Keratinocyte (primary cell): ENCODE measurements at regions not wholly inside any gene's neighbourhood (a gene's known extent, or its start where the extent isn't known, plus 50 kb on each side); places are given as distances from the start of the nearest gene placed in this dataset.
"Not testable (repeated sequence)": the region's sequence is repeated elsewhere in the genome, so short reads cannot be mapped to it uniquely, and the experiment has no call there.

Experiments used
- EZH2 ChIP-seq: IDR thresholded peaks from one replicate; pipeline ENCODE4 v1.6.1; 2012; ENCODE audit warnings: inconsistent platforms, mild to moderate bottlenecking, low read length, moderate library complexity
- TF ChIP-seq, protein P1 (sequence below), 3 experiments: IDR thresholded peaks in 1 of 3; conservative IDR thresholded peaks in 1 of 3; optimal IDR thresholded peaks in 1 of 3; 2 replicates in 2 of 3; 3 replicates in 1 of 3; pipeline versions ENCODE3 to v1.5.1; 2011; ENCODE audit warnings: low read length in 3 of 3, mild to moderate bottlenecking in 3 of 3, moderate library complexity in 2 of 3, control low read depth in 1 of 3, inconsistent platforms in 1 of 3; ENCODE audit not compliant: insufficient read depth in 2 of 3; ENCODE audit errors: extremely low read depth in 1 of 3

DNA sequence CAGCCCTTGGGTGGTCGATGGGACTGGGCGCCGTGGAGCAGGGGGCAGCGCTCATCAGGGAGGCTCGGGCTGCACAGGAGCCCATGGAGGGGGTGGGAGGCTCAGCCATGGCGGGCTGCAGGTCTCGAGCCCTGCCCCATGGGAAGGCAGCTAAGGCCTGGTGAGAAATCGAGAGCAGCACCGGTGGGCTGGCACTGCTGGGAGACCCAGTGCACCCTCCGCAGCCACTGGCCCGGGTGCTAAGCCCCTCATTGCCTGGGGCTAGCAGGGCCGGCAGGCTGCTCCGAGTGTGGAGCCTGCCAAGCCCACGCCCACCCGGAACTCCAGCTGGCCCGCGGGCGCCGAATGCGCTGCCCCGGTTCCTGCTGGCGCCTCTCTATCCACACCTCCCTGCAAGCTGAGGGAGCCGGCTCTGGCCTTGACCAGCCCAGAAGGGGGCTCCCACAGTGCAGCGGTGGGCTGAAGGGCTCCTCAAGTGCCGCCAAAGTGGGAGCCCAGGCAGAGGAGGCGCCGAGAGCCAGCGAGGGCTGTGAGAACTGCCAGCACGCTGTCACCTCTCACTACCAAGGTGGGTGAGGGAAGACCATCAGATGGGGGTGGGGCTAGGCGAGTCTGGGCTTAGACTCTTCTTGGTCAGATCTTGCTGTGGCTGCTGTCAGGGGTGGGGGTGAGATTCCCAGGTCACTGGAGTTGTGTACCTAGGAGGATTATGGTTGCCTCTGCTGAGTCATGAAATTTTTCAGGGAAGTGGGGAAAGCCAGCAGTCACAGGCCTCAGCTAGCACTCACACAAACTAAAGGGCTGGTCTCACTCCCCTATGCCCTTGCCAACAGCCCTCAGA lies 87.0 kb upstream of the NDST4 start:
- TF ChIP-seq, protein P1, sequence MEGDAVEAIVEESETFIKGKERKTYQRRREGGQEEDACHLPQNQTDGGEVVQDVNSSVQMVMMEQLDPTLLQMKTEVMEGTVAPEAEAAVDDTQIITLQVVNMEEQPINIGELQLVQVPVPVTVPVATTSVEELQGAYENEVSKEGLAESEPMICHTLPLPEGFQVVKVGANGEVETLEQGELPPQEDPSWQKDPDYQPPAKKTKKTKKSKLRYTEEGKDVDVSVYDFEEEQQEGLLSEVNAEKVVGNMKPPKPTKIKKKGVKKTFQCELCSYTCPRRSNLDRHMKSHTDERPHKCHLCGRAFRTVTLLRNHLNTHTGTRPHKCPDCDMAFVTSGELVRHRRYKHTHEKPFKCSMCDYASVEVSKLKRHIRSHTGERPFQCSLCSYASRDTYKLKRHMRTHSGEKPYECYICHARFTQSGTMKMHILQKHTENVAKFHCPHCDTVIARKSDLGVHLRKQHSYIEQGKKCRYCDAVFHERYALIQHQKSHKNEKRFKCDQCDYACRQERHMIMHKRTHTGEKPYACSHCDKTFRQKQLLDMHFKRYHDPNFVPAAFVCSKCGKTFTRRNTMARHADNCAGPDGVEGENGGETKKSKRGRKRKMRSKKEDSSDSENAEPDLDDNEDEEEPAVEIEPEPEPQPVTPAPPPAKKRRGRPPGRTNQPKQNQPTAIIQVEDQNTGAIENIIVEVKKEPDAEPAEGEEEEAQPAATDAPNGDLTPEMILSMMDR (optimal IDR thresholded peaks at IDR 0.05 in 1 of 3, IDR thresholded peaks at IDR 0.05 in 1 of 3, conservative IDR thresholded peaks at IDR 0.05 in 1 of 3; ENCODE audit: extremely low read depth in 1 of 3, insufficient read depth in 2 of 3, low read length in 3 of 3) = not testable (repeated sequence)
- not testable (repeated sequence) for TF ChIP-seq EZH2
